ENCODE measurements at regions not wholly inside any gene's neighbourhood (a gene's known extent, or its start where the extent isn't known, plus 50 kb on each side); places are given as distances from the start of the nearest gene placed in this dataset.
A peak's percentile ranks its signal among the peaks of the same experiment; 100 is the strongest.

GRCh38 chr6:4647414-4648365 is 128.5 kb upstream of the CDYL start (continued):
- TF ChIP-seq AFF4 (CRISPR knock-in tag; IDR thresholded peaks at IDR 0.05) = peak; percentile 88
- TF ChIP-seq FUS (optimal IDR thresholded peaks at IDR 0.05; ENCODE audit: low read depth, low read length) = no peak
- TF ChIP-seq, protein P1, sequence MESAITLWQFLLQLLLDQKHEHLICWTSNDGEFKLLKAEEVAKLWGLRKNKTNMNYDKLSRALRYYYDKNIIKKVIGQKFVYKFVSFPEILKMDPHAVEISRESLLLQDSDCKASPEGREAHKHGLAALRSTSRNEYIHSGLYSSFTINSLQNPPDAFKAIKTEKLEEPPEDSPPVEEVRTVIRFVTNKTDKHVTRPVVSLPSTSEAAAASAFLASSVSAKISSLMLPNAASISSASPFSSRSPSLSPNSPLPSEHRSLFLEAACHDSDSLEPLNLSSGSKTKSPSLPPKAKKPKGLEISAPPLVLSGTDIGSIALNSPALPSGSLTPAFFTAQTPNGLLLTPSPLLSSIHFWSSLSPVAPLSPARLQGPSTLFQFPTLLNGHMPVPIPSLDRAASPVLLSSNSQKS (CRISPR knock-in tag; IDR thresholded peaks at IDR 0.05) = no peak
- no peak for TF ChIP-seq ZNF124 (CRISPR knock-in tag; IDR thresholded peaks at IDR 0.05)
- TF ChIP-seq ZNF764 (CRISPR knock-in tag; IDR thresholded peaks at IDR 0.05; ENCODE audit: low read depth) = no peak
- TF ChIP-seq IRF2 (CRISPR knock-in tag; IDR thresholded peaks at IDR 0.05) = no peak
- no peak for TF ChIP-seq ZBTB43 (CRISPR knock-in tag; IDR thresholded peaks at IDR 0.05)
- TF ChIP-seq GTF2A2 (tag; IDR thresholded peaks at IDR 0.05) = no peak
- TF ChIP-seq BHLHE40 (IDR thresholded peaks at IDR 0.05; ENCODE audit: low read length) = peak; percentile 96
- TF ChIP-seq ZNF212 (CRISPR knock-in tag; IDR thresholded peaks at IDR 0.05) = no peak
- TF ChIP-seq LEF1 (IDR thresholded peaks at IDR 0.05) = peak; percentile 67; the same call in 1 of the 2 replicates
- no peak for TF ChIP-seq PRPF4 (IDR thresholded peaks at IDR 0.05; ENCODE audit: insufficient read depth, low read depth, low read length, poor library complexity, severe bottlenecking)
- peak; percentile 75; the same call in 1 of the 2 replicates for TF ChIP-seq E2F1 (CRISPR knock-in tag; IDR thresholded peaks at IDR 0.05)
- TF ChIP-seq CXXC5 (CRISPR knock-in tag; IDR thresholded peaks at IDR 0.05) = peak; percentile 95
- TF ChIP-seq ELF2 (CRISPR knock-in tag; IDR thresholded peaks at IDR 0.05) = no peak
- TF ChIP-seq POLR2AphosphoS2 (IDR thresholded peaks at IDR 0.05; ENCODE audit: low read length) = no peak
- no peak for TF ChIP-seq ZNF445 (CRISPR knock-in tag; IDR thresholded peaks at IDR 0.05; ENCODE audit: low read depth)
- TF ChIP-seq ZNF395 (CRISPR knock-in tag; IDR thresholded peaks at IDR 0.05) = peak; percentile 80
- TF ChIP-seq NBN (IDR thresholded peaks at IDR 0.05; ENCODE audit: low read depth) = peak; percentile 71; the same call in 1 of the 2 replicates

Data from K562 (cell line).